ENCODE measurements at regions not wholly inside any gene's neighbourhood (a gene's known extent, or its start where the extent isn't known, plus 50 kb on each side); places are given as distances from the start of the nearest gene placed in this dataset.

GRCh38 chr16:73793260-73793659 is 503.4 kb upstream of the PSMD7 start:
- Histone ChIP-seq H3K27me3 (ENCODE audit: insufficient read depth, low read depth, severe bottlenecking) (peaks cover 33% of the 10 kb centered on the region), H3K36me3 (no peaks in the 10 kb centered on the region), H3K27ac (no peak overlapping the region), H3K4me3 (ENCODE audit: low read depth, low read length) (no peak overlapping the region), H3K9me3 (ENCODE audit: severe bottlenecking) (peaks cover 2% of the 10 kb centered on the region)
- TF ChIP-seq, protein P1, sequence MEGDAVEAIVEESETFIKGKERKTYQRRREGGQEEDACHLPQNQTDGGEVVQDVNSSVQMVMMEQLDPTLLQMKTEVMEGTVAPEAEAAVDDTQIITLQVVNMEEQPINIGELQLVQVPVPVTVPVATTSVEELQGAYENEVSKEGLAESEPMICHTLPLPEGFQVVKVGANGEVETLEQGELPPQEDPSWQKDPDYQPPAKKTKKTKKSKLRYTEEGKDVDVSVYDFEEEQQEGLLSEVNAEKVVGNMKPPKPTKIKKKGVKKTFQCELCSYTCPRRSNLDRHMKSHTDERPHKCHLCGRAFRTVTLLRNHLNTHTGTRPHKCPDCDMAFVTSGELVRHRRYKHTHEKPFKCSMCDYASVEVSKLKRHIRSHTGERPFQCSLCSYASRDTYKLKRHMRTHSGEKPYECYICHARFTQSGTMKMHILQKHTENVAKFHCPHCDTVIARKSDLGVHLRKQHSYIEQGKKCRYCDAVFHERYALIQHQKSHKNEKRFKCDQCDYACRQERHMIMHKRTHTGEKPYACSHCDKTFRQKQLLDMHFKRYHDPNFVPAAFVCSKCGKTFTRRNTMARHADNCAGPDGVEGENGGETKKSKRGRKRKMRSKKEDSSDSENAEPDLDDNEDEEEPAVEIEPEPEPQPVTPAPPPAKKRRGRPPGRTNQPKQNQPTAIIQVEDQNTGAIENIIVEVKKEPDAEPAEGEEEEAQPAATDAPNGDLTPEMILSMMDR (IDR thresholded peaks at IDR 0.05; ENCODE audit: low read depth, low read length): no peak
- DNase-seq: no peak

GRCh38 chr16:73792199-73793020 is 504.2 kb upstream of the PSMD7 start:
- no peak for DNase-seq
- TF ChIP-seq, protein P1 (IDR thresholded peaks at IDR 0.05; ENCODE audit: low read depth, low read length): no peak
- no peak overlapping the region for H3K4me3 ChIP-seq (ENCODE audit: low read depth, low read length)

GRCh38 chr16:73781297-73781696 is 515.3 kb upstream of the PSMD7 start:
- Histone ChIP-seq H3K9me3 (ENCODE audit: severe bottlenecking) (no peaks in the 10 kb centered on the region), H3K27ac (no peak overlapping the region), H3K36me3 (no peaks in the 10 kb centered on the region), H3K27me3 (ENCODE audit: insufficient read depth, low read depth, severe bottlenecking) (peaks cover under 1% of the 10 kb centered on the region), H3K4me3 (ENCODE audit: low read depth, low read length) (no peak overlapping the region)
- TF ChIP-seq, protein P1 (IDR thresholded peaks at IDR 0.05; ENCODE audit: low read depth, low read length): no peak
- DNase-seq: no peak

More at GRCh38 chr16:73792199-73793020, 504.2 kb upstream of the PSMD7 start:
- Histone ChIP-seq H3K9me3 (ENCODE audit: severe bottlenecking) (peaks cover 2% of the 10 kb centered on the region), H3K36me3 (no peaks in the 10 kb centered on the region), H3K27me3 (ENCODE audit: insufficient read depth, low read depth, severe bottlenecking) (peaks cover 36% of the 10 kb centered on the region), H3K27ac (no peak overlapping the region)

DNA sequence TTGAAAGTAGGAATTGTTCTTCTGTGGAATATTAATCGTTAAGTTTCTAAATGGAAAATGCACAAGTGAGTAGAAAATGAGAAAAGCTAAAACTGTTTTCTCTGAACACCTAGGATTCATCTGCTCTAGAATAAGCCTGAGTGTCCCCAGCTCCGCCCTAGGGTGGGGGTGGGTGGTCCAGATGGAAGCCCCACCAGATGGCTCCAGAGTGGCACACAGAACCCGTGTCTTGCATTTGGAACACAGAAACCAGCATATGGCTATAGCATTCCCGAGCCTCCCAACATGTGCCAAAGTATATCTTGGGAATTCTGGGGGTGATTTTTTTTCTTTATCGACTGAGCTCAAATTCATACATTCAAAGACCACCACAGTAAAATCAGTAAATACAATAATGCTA is 517.7 kb upstream of the PSMD7 start:
- H3K27me3 ChIP-seq (ENCODE audit: insufficient read depth, low read depth, severe bottlenecking): no peaks in the 10 kb centered on the region
- no peak overlapping the region for H3K4me3 ChIP-seq (ENCODE audit: low read depth, low read length)
- no peak overlapping the region for H3K27ac ChIP-seq
- no peaks in the 10 kb centered on the region for H3K9me3 ChIP-seq (ENCODE audit: severe bottlenecking)
- DNase-seq: peak; percentile 8
- TF ChIP-seq, protein P1 (IDR thresholded peaks at IDR 0.05; ENCODE audit: low read depth, low read length): no peak
- H3K36me3 ChIP-seq: no peaks in the 10 kb centered on the region

GRCh38 chr16:73775841-73776388 is 520.7 kb upstream of the PSMD7 start:
- Histone ChIP-seq H3K4me3 (ENCODE audit: low read depth, low read length) (no peak overlapping the region), H3K27ac (no peak overlapping the region), H3K9me3 (ENCODE audit: severe bottlenecking) (no peaks in the 10 kb centered on the region), H3K27me3 (ENCODE audit: insufficient read depth, low read depth, severe bottlenecking) (peaks cover 3% of the 10 kb centered on the region), H3K36me3 (no peaks in the 10 kb centered on the region)
- TF ChIP-seq, protein P1 (IDR thresholded peaks at IDR 0.05; ENCODE audit: low read depth, low read length): no peak
- no peak for DNase-seq
